Ascending aorta (tissue), 2 donors: ENCODE measurements at regions not wholly inside any gene's neighbourhood (a gene's known extent, or its start where the extent isn't known, plus 50 kb on each side); places are given as distances from the start of the nearest gene placed in this dataset.

ENCODE experiments used
- DNase-seq, 2 donors: peaks; one replicate each; pipeline ENCODE4 v3.0.0-alpha.2; 2019; ENCODE audit warnings: low spot score in 2 of 2
- H3K27ac ChIP-seq, 2 donors: fragments of 200-600 bp; sonication (generic); one replicate each; pipeline ENCODE4 v1.5.1; 2016 to 2017; ENCODE audit warnings: mild to moderate bottlenecking in 1 of 2
- H3K27me3 ChIP-seq: fragments of 200-600 bp; sonication (generic); one replicate; pipeline ENCODE4 v1.5.1; 2017
- H3K36me3 ChIP-seq, 2 donors: fragments of 200-600 bp; sonication (generic); one replicate each; pipeline ENCODE4 v1.5.1; 2016
- H3K4me1 ChIP-seq, 2 donors: fragments of 200-600 bp; sonication (generic); one replicate each; pipeline ENCODE4 v1.5.1; 2016 to 2017; ENCODE audit warnings: mild to moderate bottlenecking in 1 of 2
- H3K4me3 ChIP-seq, 2 donors: fragments of 200-600 bp; sonication (generic); one replicate each; pipeline ENCODE4 v1.5.1; 2016 to 2017; ENCODE audit warnings: mild to moderate bottlenecking in 1 of 2
- H3K9me3 ChIP-seq, 2 donors: fragments of 200-600 bp; sonication (generic); one replicate each; pipeline ENCODE4 v1.5.1; 2016
- CTCF ChIP-seq, 3 experiments: fragments of 200-600 bp in 2 of 3; fragments of 450-650 bp in 1 of 3; sonication (generic) in 2 of 3; IDR thresholded peaks; one replicate each; pipeline ENCODE4 v1.5.1; 2016 to 2019; ENCODE audit warnings: antibody characterized with exemption in 3 of 3, mild to moderate bottlenecking in 1 of 3, moderate library complexity in 1 of 3
- intact Hi-C: fragments of 100-400 bp; cut with DNase I; formaldehyde crosslinking; loops from one replicate; pipeline ENCODE4 v1.15.1; 2023

- TF ChIP-seq CTCF (IDR thresholded peaks at IDR 0.05) = no peak
These were observed 1115.7 kb upstream of the CELF2 start for GRCh38 chr10:9901971-9902370.

GRCh38 chr10:9910446-9910845 lies 1107.2 kb upstream of the CELF2 start:
- H3K4me3 ChIP-seq = no peak overlapping the region
- TF ChIP-seq CTCF (IDR thresholded peaks at IDR 0.05) = no peak
- H3K27ac ChIP-seq = no peak overlapping the region
- no peaks in the 10 kb centered on the region for H3K4me1 ChIP-seq
- H3K36me3 ChIP-seq = no peaks in the 10 kb centered on the region
- peaks cover 0 to 7% of the 10 kb centered on the region in 2 donors for H3K9me3 ChIP-seq
- no peak for DNase-seq
- intact Hi-C loops = no loop called here
- no peaks in the 10 kb centered on the region for H3K27me3 ChIP-seq

More at GRCh38 chr10:9901971-9902370, 1115.7 kb upstream of the CELF2 start:
- no peak for DNase-seq
- Histone ChIP-seq H3K4me3 (no peak overlapping the region), H3K4me1 (no peaks in the 10 kb centered on the region), H3K27ac (no peak overlapping the region), H3K27me3 (no peaks in the 10 kb centered on the region), H3K36me3 (no peaks in the 10 kb centered on the region), H3K9me3 (peaks cover 0 to 4% of the 10 kb centered on the region in 2 donors)
- intact Hi-C loops = no loop called here

GRCh38 chr10:9911488-9911887 lies 1106.2 kb upstream of the CELF2 start:
- Histone ChIP-seq H3K4me1 (no peaks in the 10 kb centered on the region), H3K4me3 (no peak overlapping the region), H3K9me3 (peaks cover 0 to 3% of the 10 kb centered on the region in 2 donors), H3K27me3 (no peaks in the 10 kb centered on the region), H3K36me3 (no peaks in the 10 kb centered on the region), H3K27ac (no peak overlapping the region)
- no peak for DNase-seq
- no peak for TF ChIP-seq CTCF (IDR thresholded peaks at IDR 0.05)
- intact Hi-C loops = no loop called here

GRCh38 chr10:9913876-9914514 lies 1103.7 kb upstream of the CELF2 start:
- no peak for DNase-seq
- Histone ChIP-seq H3K27me3 (no peaks in the 10 kb centered on the region), H3K27ac (no peak overlapping the region), H3K4me1 (no peaks in the 10 kb centered on the region), H3K36me3 (no peaks in the 10 kb centered on the region), H3K4me3 (no peak overlapping the region), H3K9me3 (no peaks in the 10 kb centered on the region)
- intact Hi-C loops = no loop called here
- no peak for TF ChIP-seq CTCF (IDR thresholded peaks at IDR 0.05)

- Histone ChIP-seq H3K27ac (no peak overlapping the region), H3K27me3 (no peaks in the 10 kb centered on the region), H3K9me3 (no peaks in the 10 kb centered on the region), H3K36me3 (no peaks in the 10 kb centered on the region), H3K4me3 (no peak overlapping the region), H3K4me1 (no peaks in the 10 kb centered on the region)
- intact Hi-C loops = no loop called here
- no peak for DNase-seq
- TF ChIP-seq CTCF (IDR thresholded peaks at IDR 0.05) = no peak
These were observed 1096.1 kb upstream of the CELF2 start for GRCh38 chr10:9921544-9921943.
